SH-SY5Y (cell line): ENCODE measurements at regions not wholly inside any gene's neighbourhood (a gene's known extent, or its start where the extent isn't known, plus 50 kb on each side); places are given as distances from the start of the nearest gene placed in this dataset.

Experiments
- GATA2 ChIP-seq: IDR thresholded peaks from 2 replicates; pipeline ENCODE4 v1.6.1; 2011; ENCODE audit warnings: mild to moderate bottlenecking, low read depth, low read length
- GATA3 ChIP-seq: IDR thresholded peaks from 2 replicates; pipeline ENCODE4 v1.6.1; 2011; ENCODE audit warnings: low read depth, mild to moderate bottlenecking, low read length, moderate library complexity

GRCh38 chr21:22393324-22393723 is 1395.1 kb downstream of the NCAM2 start:
- TF ChIP-seq GATA2: no peak
- TF ChIP-seq GATA3: no peak
